AG09309 (cell line): ENCODE measurements at regions not wholly inside any gene's neighbourhood (a gene's known extent, or its start where the extent isn't known, plus 50 kb on each side); places are given as distances from the start of the nearest gene placed in this dataset.

Source experiments
- DNase-seq: peaks from one replicate; pipeline ENCODE4 v3.0.0-alpha.2; 2010; ENCODE audit warnings: low read depth
- H3K4me3 ChIP-seq: 2 replicates; pipeline ENCODE4 v1.5.1; 2011; ENCODE audit warnings: mild to moderate bottlenecking, low read depth, low read length, moderate library complexity; ENCODE audit not compliant: control insufficient read depth
- TF ChIP-seq, protein P1 (sequence below): IDR thresholded peaks from 2 replicates; pipeline ENCODE4 v1.5.1; 2011; ENCODE audit warnings: mild to moderate bottlenecking, low read depth, low read length, inconsistent platforms; ENCODE audit not compliant: insufficient read depth, control insufficient read depth; ENCODE audit errors: missing control alignments

DNA sequence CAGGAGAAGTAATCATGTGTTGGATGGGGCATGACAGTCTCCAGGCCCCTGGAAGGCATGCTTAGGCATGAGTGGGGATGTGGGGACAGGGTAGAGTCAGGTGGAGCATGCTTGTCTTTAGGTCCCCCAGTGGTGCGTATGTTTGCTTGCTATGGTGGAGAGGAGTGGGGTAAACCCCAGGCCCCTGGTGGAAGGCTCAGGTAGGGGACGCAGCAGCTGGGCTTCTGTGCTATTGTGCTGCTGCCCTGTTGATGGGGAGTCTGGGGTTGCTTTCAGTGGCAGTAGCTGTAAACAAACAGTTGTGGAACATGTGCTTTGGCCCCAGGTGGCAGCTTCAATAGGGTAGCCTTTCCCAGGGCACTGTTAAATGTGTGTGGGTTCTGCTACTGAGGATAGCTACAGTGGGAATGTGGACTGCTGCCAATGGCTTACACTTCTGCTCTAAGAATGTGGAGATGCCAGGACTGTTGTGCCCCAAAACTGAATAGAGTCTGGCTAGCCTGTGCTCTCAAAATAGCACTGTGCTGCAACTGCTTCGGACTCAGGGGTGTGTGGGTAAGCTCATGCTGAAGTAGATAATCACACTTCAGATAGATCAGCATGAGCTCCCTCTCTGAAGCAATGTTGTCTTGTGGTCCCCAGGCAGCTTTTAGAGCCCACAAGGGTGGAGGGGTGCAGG lies 1257.3 kb downstream of the DIAPH3 start:
- H3K4me3 ChIP-seq, result no peak overlapping the region
- DNase-seq, result no peak
- TF ChIP-seq, protein P1, sequence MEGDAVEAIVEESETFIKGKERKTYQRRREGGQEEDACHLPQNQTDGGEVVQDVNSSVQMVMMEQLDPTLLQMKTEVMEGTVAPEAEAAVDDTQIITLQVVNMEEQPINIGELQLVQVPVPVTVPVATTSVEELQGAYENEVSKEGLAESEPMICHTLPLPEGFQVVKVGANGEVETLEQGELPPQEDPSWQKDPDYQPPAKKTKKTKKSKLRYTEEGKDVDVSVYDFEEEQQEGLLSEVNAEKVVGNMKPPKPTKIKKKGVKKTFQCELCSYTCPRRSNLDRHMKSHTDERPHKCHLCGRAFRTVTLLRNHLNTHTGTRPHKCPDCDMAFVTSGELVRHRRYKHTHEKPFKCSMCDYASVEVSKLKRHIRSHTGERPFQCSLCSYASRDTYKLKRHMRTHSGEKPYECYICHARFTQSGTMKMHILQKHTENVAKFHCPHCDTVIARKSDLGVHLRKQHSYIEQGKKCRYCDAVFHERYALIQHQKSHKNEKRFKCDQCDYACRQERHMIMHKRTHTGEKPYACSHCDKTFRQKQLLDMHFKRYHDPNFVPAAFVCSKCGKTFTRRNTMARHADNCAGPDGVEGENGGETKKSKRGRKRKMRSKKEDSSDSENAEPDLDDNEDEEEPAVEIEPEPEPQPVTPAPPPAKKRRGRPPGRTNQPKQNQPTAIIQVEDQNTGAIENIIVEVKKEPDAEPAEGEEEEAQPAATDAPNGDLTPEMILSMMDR, result no peak

DNA sequence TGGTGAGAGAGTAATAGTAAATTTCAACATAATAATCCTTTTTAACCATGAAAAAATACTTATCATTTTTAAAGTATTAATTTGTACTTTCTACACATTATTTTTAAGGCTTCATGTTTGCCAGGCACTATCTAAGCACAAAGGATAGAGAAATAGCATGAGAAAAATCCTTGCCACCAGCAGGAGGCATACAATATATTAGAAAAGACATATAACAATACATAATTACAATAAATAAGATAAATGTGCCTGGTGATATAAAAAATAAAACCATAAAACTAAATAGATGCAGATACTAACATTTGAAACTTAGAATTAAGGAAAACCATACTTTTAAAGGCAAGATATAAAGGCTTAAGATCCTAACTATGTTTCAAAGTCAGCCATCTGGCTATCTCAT lies 1256.4 kb downstream of the DIAPH3 start:
- TF ChIP-seq, protein P1, result no peak
- no peak for DNase-seq

DNA sequence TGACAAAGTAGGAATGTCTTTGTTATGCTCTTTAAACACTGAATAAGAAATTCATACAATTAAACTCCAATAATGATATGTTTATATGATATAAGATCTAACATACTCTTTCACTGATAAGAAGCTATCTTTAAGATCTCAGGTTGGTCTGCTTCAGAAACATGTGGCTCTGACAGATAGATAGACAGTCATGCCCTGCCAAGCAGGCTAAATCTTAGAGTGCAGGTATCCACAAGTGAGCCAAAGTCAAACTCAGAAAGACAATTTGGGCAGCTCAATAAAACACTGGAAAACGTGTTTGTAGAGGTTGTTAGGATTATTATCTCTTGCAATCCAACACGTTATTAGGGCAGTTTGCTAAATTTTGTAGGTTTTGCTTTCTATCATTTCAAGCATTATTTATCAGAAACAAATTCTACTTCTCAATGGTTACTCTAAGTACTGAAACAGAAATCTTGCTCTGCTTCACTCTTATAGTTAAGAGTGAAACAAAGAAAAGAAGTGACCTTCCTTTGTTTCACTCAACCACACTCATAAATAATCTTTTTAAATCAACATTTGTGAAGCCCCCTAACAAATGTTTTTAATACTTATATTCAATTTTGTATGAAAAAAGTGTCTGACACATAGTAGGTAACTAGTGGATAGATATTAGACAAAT lies 1255.6 kb downstream of the DIAPH3 start:
- DNase-seq, result no peak
- TF ChIP-seq, protein P1, result no peak
- no peak overlapping the region for H3K4me3 ChIP-seq

More for the DNA sequence above, 1256.4 kb downstream of the DIAPH3 start:
- no peak overlapping the region for H3K4me3 ChIP-seq

DNA sequence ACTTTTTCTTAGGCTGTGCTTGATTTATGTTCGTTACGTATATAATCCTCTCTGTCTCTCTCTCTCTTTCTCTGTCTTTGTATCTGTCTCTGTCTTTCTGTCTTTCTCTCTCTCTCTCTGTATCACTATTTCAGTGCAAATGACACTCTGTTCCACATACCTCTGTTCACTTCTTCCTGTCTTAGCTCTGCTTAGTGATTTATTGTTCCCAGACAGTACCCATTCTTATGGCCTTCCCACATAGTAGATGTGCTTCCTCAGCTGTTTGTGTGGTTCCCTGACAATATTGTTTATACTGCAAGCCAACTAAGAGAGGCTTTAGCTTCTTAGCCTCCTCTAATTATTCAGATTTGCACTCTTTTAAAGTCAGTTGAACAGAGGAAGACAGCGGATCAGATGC lies 1244.2 kb downstream of the DIAPH3 start:
- H3K4me3 ChIP-seq, result no peak overlapping the region
- TF ChIP-seq, protein P1, result no peak
- no peak for DNase-seq

DNA sequence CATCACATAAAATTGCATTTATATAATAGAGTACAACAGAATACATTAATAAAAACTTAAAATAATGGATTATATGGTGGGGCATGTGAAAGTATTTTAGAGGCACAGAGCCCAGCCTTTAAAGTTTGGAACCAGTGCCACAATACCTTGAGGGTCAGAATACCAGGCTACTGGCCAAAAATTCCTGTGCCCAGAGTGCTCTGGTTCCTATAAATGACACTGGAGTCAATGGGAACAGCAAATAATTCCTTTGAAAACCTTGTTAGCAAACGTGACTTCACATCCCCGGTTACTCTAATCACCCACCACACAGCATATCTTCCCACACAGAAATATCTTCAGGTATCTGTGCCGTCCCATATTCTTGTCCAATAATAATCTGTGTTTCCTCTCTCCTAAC lies 1242.6 kb downstream of the DIAPH3 start:
- no peak overlapping the region for H3K4me3 ChIP-seq
- DNase-seq, result no peak
- TF ChIP-seq, protein P1, result no peak

DNA sequence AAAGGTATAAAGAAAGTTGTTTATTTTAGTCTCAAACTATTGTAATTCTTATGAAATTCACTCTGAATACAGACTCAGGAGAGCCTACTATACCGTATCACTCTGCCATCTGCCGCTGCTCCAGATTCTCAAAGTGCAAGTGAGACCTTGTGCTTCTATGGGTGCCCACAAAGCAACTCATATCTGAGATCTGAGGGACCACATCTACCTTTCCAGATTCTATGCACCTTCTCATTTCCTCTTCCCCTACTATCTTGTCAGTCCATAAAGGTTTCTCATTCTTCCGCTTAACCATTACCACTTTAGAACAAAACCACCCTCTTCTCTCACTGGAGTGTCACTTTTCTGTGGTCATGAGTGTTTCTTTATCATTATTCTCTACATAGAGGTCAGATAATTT lies 1236.9 kb downstream of the DIAPH3 start:
- DNase-seq, result no peak
- TF ChIP-seq, protein P1, result no peak
- H3K4me3 ChIP-seq, result no peak overlapping the region
